Loucy (cell line): ENCODE measurements at regions not wholly inside any gene's neighbourhood (a gene's known extent, or its start where the extent isn't known, plus 50 kb on each side); places are given as distances from the start of the nearest gene placed in this dataset.

Source experiments
- H2AFZ ChIP-seq: fragments of 200-600 bp; sonication (generic); 2 replicates; pipeline ENCODE4 v1.6.0; 2016; ENCODE audit warnings: antibody characterized with exemption, mild to moderate bottlenecking, low read length, moderate library complexity
- H3F3A ChIP-seq: fragments of 200-600 bp; 2 replicates; pipeline ENCODE4 v1.6.0; 2016; ENCODE audit warnings: antibody characterized with exemption, low read depth, mild to moderate bottlenecking
- H3K27me3 ChIP-seq: fragments of 200-600 bp; sonication (generic); 2 replicates; pipeline ENCODE4 v1.6.1; 2014; ENCODE audit warnings: low read length, mild to moderate bottlenecking; ENCODE audit not compliant: insufficient read depth, poor library complexity, severe bottlenecking
- H3K36me3 ChIP-seq: fragments of 200-600 bp; sonication (generic); 2 replicates; pipeline ENCODE4 v1.6.1; 2016; ENCODE audit warnings: low read length; ENCODE audit not compliant: insufficient read depth
- H3K4me1 ChIP-seq: fragments of 200-600 bp; sonication (generic); 2 replicates; pipeline ENCODE4 v1.5.1; 2014; ENCODE audit warnings: low read length, mild to moderate bottlenecking; ENCODE audit not compliant: insufficient read depth, poor library complexity, severe bottlenecking
- H3K4me2 ChIP-seq: fragments of 200-600 bp; sonication (generic); 2 replicates; pipeline ENCODE4 v1.6.0; 2014; ENCODE audit warnings: antibody characterized with exemption, low read length, low read depth, mild to moderate bottlenecking; ENCODE audit not compliant: poor library complexity, severe bottlenecking
- H3K4me3 ChIP-seq: fragments of 200-600 bp; sonication (generic); 2 replicates; pipeline ENCODE4 v1.5.1; 2014; ENCODE audit warnings: low read length, mild to moderate bottlenecking, mixed read lengths; ENCODE audit not compliant: poor library complexity, severe bottlenecking
- H3K79me2 ChIP-seq: fragments of 200-600 bp; sonication (generic); 2 replicates; pipeline ENCODE4 v1.6.1; 2014; ENCODE audit warnings: low read length; ENCODE audit not compliant: insufficient read depth
- H3K9ac ChIP-seq: fragments of 200-600 bp; sonication (generic); 2 replicates; pipeline ENCODE4 v1.6.0; 2014; ENCODE audit warnings: mild to moderate bottlenecking, low read depth, low read length, moderate library complexity; ENCODE audit not compliant: poor library complexity, severe bottlenecking
- H3K9me2 ChIP-seq: fragments of 200-600 bp; sonication (generic); replicated peaks from 2 replicates; pipeline ENCODE4 v1.6.1; 2016; ENCODE audit warnings: low read depth, low read length, mixed read lengths
- H3K9me3 ChIP-seq: fragments of 200-600 bp; sonication (generic); 2 replicates; pipeline ENCODE4 v1.6.1; 2014; ENCODE audit warnings: mild to moderate bottlenecking, antibody characterized with exemption, low read length, low read depth; ENCODE audit not compliant: insufficient read depth
- H4K20me1 ChIP-seq: fragments of 200-600 bp; sonication (generic); 2 replicates; pipeline ENCODE4 v1.6.0; 2014; ENCODE audit warnings: antibody characterized with exemption, low read length, mild to moderate bottlenecking; ENCODE audit not compliant: insufficient read depth, poor library complexity, severe bottlenecking
- CTCF ChIP-seq: fragments of 200-600 bp; sonication (generic); conservative IDR thresholded peaks from 2 replicates; pipeline ENCODE4 v1.5.1; 2014; ENCODE audit warnings: mild to moderate bottlenecking, antibody characterized with exemption, low read length
- EZH2phosphoT487 ChIP-seq: fragments of 200-600 bp; IDR thresholded peaks from 2 replicates; pipeline ENCODE4 v1.6.1; 2018; ENCODE audit warnings: antibody characterized with exemption, mild to moderate bottlenecking, moderate library complexity, borderline replicate concordance

- H3K9me2 ChIP-seq, result no peaks in the 10 kb centered on the region
- no peak overlapping the region for H3K9ac ChIP-seq
- no peaks in the 10 kb centered on the region for H3K36me3 ChIP-seq
- H3K79me2 ChIP-seq, result no peaks in the 10 kb centered on the region
- H4K20me1 ChIP-seq, result no peaks in the 10 kb centered on the region
- H2AFZ ChIP-seq, result no peak overlapping the region
- no peaks in the 10 kb centered on the region for H3K4me1 ChIP-seq
- H3F3A ChIP-seq, result no peaks in the 10 kb centered on the region
- no peak overlapping the region for H3K4me3 ChIP-seq
- TF ChIP-seq EZH2phosphoT487 (no peak), CTCF (no peak)
- no peak overlapping the region for H3K4me2 ChIP-seq
- no peaks in the 10 kb centered on the region for H3K27me3 ChIP-seq
- H3K9me3 ChIP-seq, result no peaks in the 10 kb centered on the region
These were observed 111.0 kb upstream of the APC start for GRCh38 chr5:112626715-112627114.

DNA sequence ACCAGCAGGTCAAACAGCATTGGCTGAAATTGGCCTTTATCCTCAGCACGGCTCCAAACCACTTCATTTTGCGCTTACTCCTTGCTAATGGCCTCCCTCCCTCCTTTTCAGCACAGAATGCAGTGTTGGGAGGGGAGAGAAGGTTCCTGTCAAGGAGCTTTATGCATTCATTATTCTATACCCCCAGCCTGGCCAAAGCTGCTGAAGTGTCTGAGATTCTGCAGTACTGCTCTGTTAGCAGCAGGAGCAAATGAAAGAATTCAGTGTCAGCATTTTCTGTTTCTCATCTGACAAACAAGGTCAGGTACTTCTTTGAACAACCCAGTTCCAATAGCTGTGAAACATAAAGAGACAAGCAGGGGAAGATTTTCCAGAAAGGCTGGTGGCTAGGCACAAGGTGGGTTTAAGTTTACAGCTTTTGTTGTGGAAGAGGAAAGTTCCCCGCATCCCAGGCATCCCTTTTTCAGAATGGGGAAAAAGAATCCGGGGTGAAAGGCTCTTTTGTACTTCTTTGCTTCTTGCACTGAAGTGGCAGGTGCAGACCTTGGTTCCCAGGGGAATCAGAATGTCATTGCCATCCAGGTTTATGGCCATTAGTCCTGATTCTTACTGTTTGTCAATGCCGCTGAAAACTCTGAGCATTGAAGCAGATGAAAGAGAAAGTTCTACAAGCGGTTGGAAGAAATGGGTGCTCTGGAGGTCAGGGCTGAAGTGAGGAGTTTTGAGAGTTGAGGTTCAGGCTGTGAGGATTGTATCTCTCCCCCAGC lies 109.3 kb upstream of the APC start:
- no peak overlapping the region for H3K4me2 ChIP-seq
- TF ChIP-seq EZH2phosphoT487 (no peak), CTCF (no peak)
- no peaks in the 10 kb centered on the region for H3F3A ChIP-seq
- no peaks in the 10 kb centered on the region for H3K36me3 ChIP-seq
- no peaks in the 10 kb centered on the region for H4K20me1 ChIP-seq
- H3K9me2 ChIP-seq, result no peaks in the 10 kb centered on the region
- H3K79me2 ChIP-seq, result no peaks in the 10 kb centered on the region
- H3K4me1 ChIP-seq, result no peaks in the 10 kb centered on the region
- H3K27me3 ChIP-seq, result no peaks in the 10 kb centered on the region
- no peak overlapping the region; the same call in 1 of the 2 replicates for H2AFZ ChIP-seq
- no peak overlapping the region for H3K4me3 ChIP-seq
- H3K9me3 ChIP-seq, result no peaks in the 10 kb centered on the region
- H3K9ac ChIP-seq, result no peak overlapping the region

DNA sequence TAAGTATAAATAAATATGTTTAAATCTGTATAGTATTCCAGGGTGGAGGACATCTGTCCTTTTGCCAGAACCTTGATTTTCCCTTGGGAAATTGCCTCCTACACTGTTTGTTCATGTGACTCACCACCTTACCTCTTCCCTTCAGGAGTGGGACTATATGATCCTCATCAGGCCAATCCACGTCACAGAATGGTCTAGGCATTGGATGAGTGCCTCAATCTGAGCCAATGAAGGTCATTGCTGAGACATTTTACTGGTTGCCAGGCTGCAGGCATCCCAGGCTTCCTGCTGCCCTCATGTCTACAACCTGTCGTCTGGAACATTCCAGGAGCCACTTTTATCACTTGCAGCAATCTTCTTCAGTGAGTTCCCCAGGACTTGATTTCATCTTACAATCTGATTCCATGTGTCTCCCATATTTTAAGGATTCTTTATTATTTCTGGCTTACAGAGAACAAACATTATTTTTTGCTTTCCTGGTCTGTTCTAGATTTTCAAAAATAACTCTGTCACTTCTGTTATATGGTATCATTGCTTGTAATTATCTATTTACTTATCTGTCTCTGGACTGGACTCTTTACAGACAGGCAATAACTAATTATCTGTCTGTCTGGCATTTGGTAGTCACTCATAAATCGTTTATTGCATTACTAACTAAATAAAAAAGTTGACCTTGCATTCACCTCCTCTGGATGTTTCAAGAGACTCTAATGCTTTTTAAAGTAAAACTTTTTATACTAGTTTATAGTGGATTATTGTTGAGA lies 107.3 kb upstream of the APC start:
- no peak overlapping the region for H3K9ac ChIP-seq
- H3K9me2 ChIP-seq, result no peaks in the 10 kb centered on the region
- no peak overlapping the region for H2AFZ ChIP-seq
- no peaks in the 10 kb centered on the region for H3K36me3 ChIP-seq
- no peaks in the 10 kb centered on the region for H3K4me1 ChIP-seq
- H3K9me3 ChIP-seq, result no peaks in the 10 kb centered on the region
- no peaks in the 10 kb centered on the region for H4K20me1 ChIP-seq
- H3K4me2 ChIP-seq, result no peak overlapping the region
- H3F3A ChIP-seq, result no peaks in the 10 kb centered on the region
- H3K79me2 ChIP-seq, result no peaks in the 10 kb centered on the region
- H3K4me3 ChIP-seq, result no peak overlapping the region
- no peaks in the 10 kb centered on the region for H3K27me3 ChIP-seq
- TF ChIP-seq CTCF (no peak), EZH2phosphoT487 (no peak)
